Heart right ventricle (tissue), 16 donors: ENCODE measurements at regions not wholly inside any gene's neighbourhood (a gene's known extent, or its start where the extent isn't known, plus 50 kb on each side); places are given as distances from the start of the nearest gene placed in this dataset.

Experiments
- ATAC-seq, 8 donors: fragments of 200-7000 bp; cut with Tn5 transposase; one replicate each; pipeline ENCODE4 v1.9.1; 2020; ENCODE audit warnings: mild to moderate bottlenecking in 8 of 8, moderate library complexity in 8 of 8, moderate number of reproducible peaks in 1 of 8
- DNase-seq, 2 donors: peaks; one replicate each; pipeline ENCODE4 v3.0.0-alpha.2; 2020
- H3K27ac ChIP-seq, 10 donors: fragments of 200-600 bp; sonication (generic) in 2 of 10; one replicate each; pipeline versions ENCODE4 v1.5.0 to v1.8.0; 2020 to 2022; ENCODE audit warnings: mild to moderate bottlenecking in 3 of 10
- H3K27me3 ChIP-seq, 7 donors: fragments of 200-600 bp; one replicate each; pipeline ENCODE4 v1.8.0; 2021 to 2022; ENCODE audit warnings: mild to moderate bottlenecking in 2 of 7
- H3K36me3 ChIP-seq, 9 donors: fragments of 200-600 bp; sonication (generic) in 1 of 9; one replicate each; pipeline versions ENCODE4 v1.5.0 to v1.8.0; 2020 to 2022; ENCODE audit warnings: mild to moderate bottlenecking in 2 of 9
- H3K4me1 ChIP-seq, 9 donors: fragments of 200-600 bp; sonication (generic) in 1 of 9; one replicate each; pipeline versions ENCODE4 v1.5.0 to v1.8.0; 2020 to 2022; ENCODE audit warnings: mild to moderate bottlenecking in 4 of 9
- H3K4me3 ChIP-seq, 10 donors: fragments of 200-600 bp; sonication (generic) in 2 of 10; one replicate each; pipeline versions ENCODE4 v1.5.0 to v1.8.0; 2020 to 2022; ENCODE audit warnings: mild to moderate bottlenecking in 7 of 10, moderate library complexity in 2 of 10
- H3K9me3 ChIP-seq, 11 donors: fragments of 200-600 bp in 10 of 11; sonication (generic) in 2 of 11; one replicate each; pipeline versions ENCODE4 v1.5.0 to v1.8.0; 2013 to 2022; ENCODE audit warnings: mild to moderate bottlenecking in 2 of 11, control low read depth in 1 of 11, moderate library complexity in 1 of 11
- CTCF ChIP-seq, 9 donors: fragments of 200-600 bp; sonication (generic) in 2 of 9; IDR thresholded peaks; one replicate each; pipeline versions ENCODE4 v1.5.0 to v1.8.0; 2021 to 2022; ENCODE audit warnings: antibody characterized with exemption in 9 of 9, mild to moderate bottlenecking in 5 of 9, moderate library complexity in 1 of 9
- WGBS, 2 donors: extraction: QIAGEN DNeasy Blood & Tissue Kit; methylation state at CpG; one replicate each; pipeline ENCODE4 v1.1.7; 2013; ENCODE audit warnings: inconsistent platforms in 1 of 2; 5-methylcytosine and 5-hydroxymethylcytosine counted together
- intact Hi-C, 10 donors: fragments of 100-400 bp; cut with DNase I; formaldehyde crosslinking; loops; one replicate each; pipeline versions ENCODE4 v1.11.1 to v1.14.2; 2022
- donor health status: Arrhythmogenic right ventricular cardiomyopathy.
- donor health status: ischemic (EF 13 %, LVEDD 7.1; RV severe dilation, severe dysfunction).
- donor health status: healthy with polysubstance abuse.
- donor health status: DM: no; HTN: yes; CAD: no.
- donor health status: DM: no; HTN: no; CAD: no.
- donor health status: ischemic (EF 25% LVEDD 6.9; RV normal size, moderate dysfunction).
- donor health status: ischemic (EF 25% LVEDD 5.7; RV mildly dilated, moderate dysfunction).
- donor health status: healthy.
- donor health status: DM: yes; HTN: yes; CAD: no.
- donor health status: Ischemic cardiomyopathy.
- donor health status: ischemic (EF 35%, LVEDD 5.7; RV mildly dilated, moderate dysfunction).
- donor health status: nonischemic (EF 11% LVEDD 7.7; RV severe dilation, severe dysfunction).
- donor health status: DM: yes; HTN: yes; CAD: no.
- donor health status: PGD.
- donor health status: ischemic (EF 29% LVEDD 5.4; RV normal size, mild dysfunction).
- donor health status: nonischemic (EF 23%, LVEDD 6.1; RV moderate dilation, normal function).

GRCh38 chr2:221637851-221638250 lies 65.7 kb upstream of the EPHA4 start:
- no peak for ATAC-seq
- no peak overlapping the region for H3K27ac ChIP-seq
- no peak for TF ChIP-seq CTCF (IDR thresholded peaks at IDR 0.05)
- intact Hi-C loops = no loop called here
- H3K9me3 ChIP-seq = no peaks in the 10 kb centered on the region
- H3K4me1 ChIP-seq = no peaks in the 10 kb centered on the region
- H3K4me3 ChIP-seq = no peak overlapping the region
- no peaks in the 10 kb centered on the region for H3K36me3 ChIP-seq
- no peak for DNase-seq
- 87 to 88% methylated on average over 2 of the region's 2 CpGs for WGBS, 2 donors
- H3K27me3 ChIP-seq = peaks cover 0 to 4% (median 0%) of the 10 kb centered on the region in 7 donors

GRCh38 chr2:221635949-221636348 lies 63.8 kb upstream of the EPHA4 start:
- DNase-seq (no peak), ATAC-seq (no peak)
- no peak overlapping the region for H3K27ac ChIP-seq
- no peak overlapping the region for H3K4me3 ChIP-seq
- H3K4me1 ChIP-seq = no peaks in the 10 kb centered on the region
- peaks cover 0 to under 1% (median 0%) of the 10 kb centered on the region in 7 donors for H3K27me3 ChIP-seq
- H3K36me3 ChIP-seq = no peaks in the 10 kb centered on the region
- intact Hi-C loops = no loop called here
- TF ChIP-seq CTCF (IDR thresholded peaks at IDR 0.05) = no peak
- H3K9me3 ChIP-seq = no peaks in the 10 kb centered on the region

GRCh38 chr2:221629468-221629867 lies 57.4 kb upstream of the EPHA4 start:
- H3K9me3 ChIP-seq = no peaks in the 10 kb centered on the region
- no peak for ATAC-seq
- DNase-seq = no peak
- WGBS, 2 donors = 82% methylated on average over 5 of the region's 5 CpGs
- no peak overlapping the region for H3K27ac ChIP-seq
- no peak overlapping the region for H3K4me3 ChIP-seq
- no peaks in the 10 kb centered on the region for H3K4me1 ChIP-seq
- H3K36me3 ChIP-seq = no peaks in the 10 kb centered on the region
- peaks cover 0 to 3% (median 0%) of the 10 kb centered on the region in 7 donors for H3K27me3 ChIP-seq
- intact Hi-C loops = no loop called here
- no peak for TF ChIP-seq CTCF (IDR thresholded peaks at IDR 0.05)

GRCh38 chr2:221624475-221624874 lies 52.4 kb upstream of the EPHA4 start:
- Histone ChIP-seq H3K27me3 (peaks cover 0 to 3% (median 0%) of the 10 kb centered on the region in 7 donors), H3K4me1 (no peaks in the 10 kb centered on the region), H3K9me3 (peaks cover 0 to 4% (median 0%) of the 10 kb centered on the region in 11 donors), H3K4me3 (no peak overlapping the region), H3K36me3 (no peaks in the 10 kb centered on the region), H3K27ac (no peak overlapping the region)
- intact Hi-C loops = no loop called here
- no peak for TF ChIP-seq CTCF (IDR thresholded peaks at IDR 0.05)
- no peak for ATAC-seq
- WGBS, 2 donors = 76 to 84% methylated on average over 1 of the region's 1 CpG
- no peak for DNase-seq
